WTC11 (cell line): ENCODE measurements at regions not wholly inside any gene's neighbourhood (a gene's known extent, or its start where the extent isn't known, plus 50 kb on each side); places are given as distances from the start of the nearest gene placed in this dataset.

ENCODE experiments used
- ATAC-seq: fragments of 200-7000 bp; cut with Tn5 transposase; 2 replicates; pipeline ENCODE4 v1.10.0; 2021; ENCODE audit warnings: mild to moderate bottlenecking, moderate library complexity
- CTCF ChIA-PET: fragments of 300-600 bp; sonication (Branson Sonifier 250); formaldehyde crosslinking; loops from one replicate; lab custom pipeline; 2021; ENCODE audit warnings: antibody characterized with exemption; lab: Charles Lee
- POLR2A ChIA-PET: fragments of 350-600 bp; sonication (Branson Sonifier 250); formaldehyde crosslinking; loops from one replicate; lab custom pipeline; 2021; ENCODE audit warnings: antibody characterized with exemption; lab: Charles Lee
- DNase-seq: peaks from one replicate; pipeline ENCODE4 v3.0.0; 2021; ENCODE audit warnings: low spot score
- H3K27ac Mint-ChIP-seq: 2 replicates; pipeline ENCODE4 v1.8.0; 2021; ENCODE audit warnings: mixed read lengths
- H3K27me3 Mint-ChIP-seq: 2 replicates; pipeline ENCODE4 v1.8.0; 2021; ENCODE audit warnings: low read depth, mild to moderate bottlenecking, moderate library complexity, mixed read lengths
- H3K36me3 Mint-ChIP-seq: 2 replicates; pipeline ENCODE4 v1.8.0; 2021; ENCODE audit warnings: mixed read lengths
- H3K4me1 Mint-ChIP-seq: 2 replicates; pipeline ENCODE4 v1.8.0; 2022; ENCODE audit warnings: mixed read lengths
- H3K4me3 Mint-ChIP-seq: 2 replicates; pipeline ENCODE4 v1.8.0; 2021; ENCODE audit warnings: mild to moderate bottlenecking, moderate library complexity, mixed read lengths
- H3K9me3 Mint-ChIP-seq: 2 replicates; pipeline ENCODE4 v1.8.0; 2021; ENCODE audit warnings: mixed read lengths
- AFF4 ChIP-seq: sonication (generic); formaldehyde crosslinking; IDR thresholded peaks from 2 replicates; pipeline ENCODE4 v1.8.1; 2023; ENCODE audit warnings: mild to moderate bottlenecking, missing genetic modification reagents, borderline replicate concordance
- AR ChIP-seq: fragments of 250-450 bp; sonication (Bioruptor Pico); IDR thresholded peaks from 2 replicates; pipeline ENCODE4 v1.9.0; 2021; ENCODE audit warnings: mild to moderate bottlenecking
- ARID4B ChIP-seq: sonication (generic); formaldehyde crosslinking; IDR thresholded peaks from 2 replicates; pipeline ENCODE4 v1.8.0; 2023; ENCODE audit warnings: missing genetic modification reagents, mild to moderate bottlenecking, borderline replicate concordance
- ATF2 ChIP-seq: sonication (generic); formaldehyde crosslinking; IDR thresholded peaks from 2 replicates; pipeline ENCODE4 v1.8.1; 2022; ENCODE audit warnings: low read depth, missing genetic modification reagents, borderline replicate concordance
- CBFB ChIP-seq: sonication (generic); formaldehyde crosslinking; IDR thresholded peaks from 2 replicates; pipeline ENCODE4 v1.8.1; 2022; ENCODE audit warnings: mild to moderate bottlenecking, low read depth, missing genetic modification reagents
- CREB1 ChIP-seq: sonication (generic); formaldehyde crosslinking; IDR thresholded peaks from 2 replicates; pipeline ENCODE4 v1.8.0; 2023; ENCODE audit warnings: mild to moderate bottlenecking, missing genetic modification reagents
- E2F4 ChIP-seq: sonication (generic); formaldehyde crosslinking; IDR thresholded peaks from 2 replicates; pipeline ENCODE4 v1.8.1; 2022; ENCODE audit warnings: low read depth, mild to moderate bottlenecking, moderate library complexity, missing genetic modification reagents, borderline replicate concordance
- FOXJ3 ChIP-seq: sonication (generic); formaldehyde crosslinking; IDR thresholded peaks from 2 replicates; pipeline ENCODE4 v1.9.0; 2021; ENCODE audit warnings: missing genetic modification reagents, mild to moderate bottlenecking, borderline replicate concordance
- FOXK1 ChIP-seq: sonication (generic); formaldehyde crosslinking; IDR thresholded peaks from 2 replicates; pipeline ENCODE4 v1.8.0; 2022; ENCODE audit warnings: mild to moderate bottlenecking, moderate library complexity, missing genetic modification reagents
- GABPB1 ChIP-seq: sonication (generic); formaldehyde crosslinking; IDR thresholded peaks from 2 replicates; pipeline ENCODE4 v1.8.1; 2023; ENCODE audit warnings: mild to moderate bottlenecking, missing genetic modification reagents
- HMGXB4 ChIP-seq: sonication (generic); formaldehyde crosslinking; IDR thresholded peaks from 2 replicates; pipeline ENCODE4 v1.8.1; 2023; ENCODE audit warnings: mild to moderate bottlenecking, moderate library complexity, missing genetic modification reagents
- MAX ChIP-seq: sonication (generic); formaldehyde crosslinking; IDR thresholded peaks from 2 replicates; pipeline ENCODE4 v1.8.0; 2022; ENCODE audit warnings: mild to moderate bottlenecking, missing genetic modification reagents
- NFE2L1 ChIP-seq: sonication (generic); formaldehyde crosslinking; IDR thresholded peaks from 2 replicates; pipeline ENCODE4 v1.8.1; 2023; ENCODE audit warnings: missing genetic modification reagents
- SP1 ChIP-seq: sonication (generic); formaldehyde crosslinking; conservative IDR thresholded peaks from 2 replicates; pipeline ENCODE4 v1.8.1; 2022; ENCODE audit warnings: missing genetic modification reagents
- TP53 ChIP-seq: sonication (generic); formaldehyde crosslinking; IDR thresholded peaks from 2 replicates; pipeline ENCODE4 v1.8.1; 2023; ENCODE audit warnings: mild to moderate bottlenecking, missing genetic modification reagents
- USF2 ChIP-seq: sonication (generic); formaldehyde crosslinking; IDR thresholded peaks from 2 replicates; pipeline ENCODE4 v1.8.1; 2023; ENCODE audit warnings: mild to moderate bottlenecking, missing genetic modification reagents, moderate library complexity
- ZBTB21 ChIP-seq: sonication (generic); formaldehyde crosslinking; IDR thresholded peaks from 2 replicates; pipeline ENCODE4 v1.8.1; 2023; ENCODE audit warnings: mild to moderate bottlenecking, missing genetic modification reagents, borderline replicate concordance
- ZNF121 ChIP-seq: sonication (generic); formaldehyde crosslinking; IDR thresholded peaks from 2 replicates; pipeline ENCODE4 v1.8.0; 2023; ENCODE audit warnings: missing genetic modification reagents
- ZNF219 ChIP-seq: sonication (generic); formaldehyde crosslinking; IDR thresholded peaks from 2 replicates; pipeline ENCODE4 v1.8.0; 2023; ENCODE audit warnings: missing genetic modification reagents, mild to moderate bottlenecking, borderline replicate concordance
- ZNF232 ChIP-seq: sonication (generic); formaldehyde crosslinking; IDR thresholded peaks from 2 replicates; pipeline ENCODE4 v1.8.0; 2022; ENCODE audit warnings: mild to moderate bottlenecking, missing genetic modification reagents
- ZNF423 ChIP-seq: fragments of 250-450 bp; sonication (Bioruptor Pico); IDR thresholded peaks from 2 replicates; pipeline ENCODE4 v2.1.2; 2022; ENCODE audit warnings: mild to moderate bottlenecking, moderate library complexity
- ZNF671 ChIP-seq: fragments of 250-450 bp; sonication (Bioruptor Pico); IDR thresholded peaks from 2 replicates; pipeline ENCODE4 v1.8.0; 2021; ENCODE audit warnings: mild to moderate bottlenecking

GRCh38 chr4:28926156-28926555 is 1794.0 kb upstream of the PCDH7 start (continued):
- no peak for TF ChIP-seq SP1 (CRISPR knock-in tag)
- no peak for TF ChIP-seq CBFB (CRISPR knock-in tag)
- no peak for TF ChIP-seq AFF4
- TF ChIP-seq TP53 (CRISPR knock-in tag), result no peak
- TF ChIP-seq ZNF232, result no peak
- TF ChIP-seq ZNF121, result no peak
- no peak for TF ChIP-seq FOXJ3 (CRISPR knock-in tag)
- TF ChIP-seq HMGXB4 (CRISPR knock-in tag), result no peak
- TF ChIP-seq E2F4 (CRISPR knock-in tag), result no peak
- no peak for TF ChIP-seq CREB1 (CRISPR knock-in tag)
- no peak for TF ChIP-seq AR (CRISPR knock-in tag)
- TF ChIP-seq GABPB1 (CRISPR knock-in tag), result no peak
- TF ChIP-seq NFE2L1, result no peak

- H3K4me3 Mint-ChIP-seq, result no peak overlapping the region
- DNase-seq (no peak), ATAC-seq (no peak)
- H3K27ac Mint-ChIP-seq, result no peak overlapping the region
- POLR2A ChIA-PET, result no interaction called here
- peaks cover 25% of the 10 kb centered on the region for H3K9me3 Mint-ChIP-seq
- H3K27me3 Mint-ChIP-seq, result no peaks in the 10 kb centered on the region
- H3K4me1 Mint-ChIP-seq, result no peaks in the 10 kb centered on the region
- peaks cover 2% of the 10 kb centered on the region; the same call in 1 of the 2 replicates for H3K36me3 Mint-ChIP-seq
- CTCF ChIA-PET, result no interaction called here
- no peak for TF ChIP-seq ZBTB21 (CRISPR knock-in tag)
- no peak for TF ChIP-seq USF2 (CRISPR knock-in tag)
- TF ChIP-seq ATF2 (CRISPR knock-in tag), result no peak
- no peak for TF ChIP-seq CBFB (CRISPR knock-in tag)
- TF ChIP-seq ARID4B, result no peak
- no peak for TF ChIP-seq ZNF671 (CRISPR knock-in tag)
- TF ChIP-seq FOXK1 (CRISPR knock-in tag), result no peak
- TF ChIP-seq ZNF423, result no peak
- no peak for TF ChIP-seq ZNF219 (CRISPR knock-in tag)
- no peak for TF ChIP-seq MAX (CRISPR knock-in tag)
Measured at GRCh38 chr4:28942631-28943030, 1777.5 kb upstream of the PCDH7 start.
